ENCODE measurements at regions not wholly inside any gene's neighbourhood (a gene's known extent, or its start where the extent isn't known, plus 50 kb on each side); places are given as distances from the start of the nearest gene placed in this dataset.
A peak's percentile ranks its signal among the peaks of the same experiment; 100 is the strongest.
"Not testable (repeated sequence)": the region's sequence is repeated elsewhere in the genome, so short reads cannot be mapped to it uniquely, and the experiment has no call there.

DNA sequence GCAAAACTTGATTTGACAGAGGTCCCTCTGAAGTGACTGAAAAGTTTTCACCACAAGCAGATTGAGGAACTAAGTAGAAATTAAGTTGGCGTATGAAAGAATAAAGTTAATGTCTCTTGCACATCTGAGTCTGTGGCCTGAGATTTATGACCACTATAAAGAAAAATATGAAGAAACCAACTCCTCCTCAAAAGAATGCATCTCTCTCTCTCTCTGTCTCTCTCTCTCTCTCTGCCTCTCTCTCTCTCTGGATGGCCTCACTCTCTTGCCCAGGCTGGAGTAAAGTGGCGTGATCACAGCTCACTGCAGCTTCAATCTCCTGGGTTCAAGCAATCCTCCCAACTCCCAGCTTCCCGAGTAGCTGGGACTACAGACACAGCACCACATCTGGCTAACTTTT lies 55.2 kb downstream of the RPL22L1 start:
- FAIRE-seq: no peak

DNA sequence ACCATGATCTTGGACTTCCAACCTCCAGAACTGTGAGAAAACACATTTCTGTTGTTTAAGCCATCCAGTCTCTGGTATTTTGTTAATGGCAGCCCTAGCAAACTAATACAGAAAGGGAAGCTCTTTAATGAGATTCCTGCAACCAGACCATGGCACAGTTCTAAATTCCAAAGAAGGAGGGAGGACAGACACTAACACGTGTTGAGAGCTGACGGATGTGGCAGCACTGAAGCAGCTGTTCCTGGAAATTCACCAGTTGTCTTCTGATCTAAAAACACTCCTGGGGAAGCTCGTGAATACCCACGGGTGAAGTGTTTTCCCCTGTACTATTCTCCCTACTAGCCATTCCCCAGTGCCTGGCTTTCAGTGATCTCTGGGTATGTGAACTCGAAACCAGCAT lies 56.7 kb downstream of the RPL22L1 start:
- FAIRE-seq: no peak

DNA sequence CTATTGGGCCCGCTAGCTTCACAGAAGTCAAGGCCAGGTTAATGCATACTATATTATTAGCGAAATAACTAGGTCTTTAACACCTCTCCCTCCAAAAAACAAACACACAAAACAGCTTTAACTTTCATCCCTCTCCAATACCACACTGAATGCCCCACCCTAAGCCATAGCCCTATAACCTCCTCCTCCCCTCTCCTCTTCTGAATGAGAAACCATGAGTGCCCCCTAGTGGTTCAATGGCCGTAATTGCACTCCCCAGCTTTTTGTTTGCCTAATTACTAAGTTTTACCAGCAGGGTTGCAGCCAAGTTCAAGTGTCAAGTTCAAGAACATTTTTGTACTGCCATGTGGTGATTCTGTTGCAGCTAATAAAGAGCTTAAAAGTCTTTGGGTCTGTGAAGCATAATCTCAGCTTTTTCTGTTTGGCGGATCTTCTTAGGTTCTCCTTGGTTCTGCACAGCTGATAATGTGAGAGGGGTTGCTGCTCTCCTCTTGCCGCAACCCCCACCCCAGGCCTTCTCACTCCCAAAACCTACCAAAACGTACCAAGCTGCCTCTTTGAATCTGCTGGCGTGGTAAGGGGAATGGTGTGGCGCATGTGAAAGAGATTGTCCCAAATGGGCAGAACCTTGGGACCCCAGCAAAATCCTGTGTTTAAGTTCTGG lies 57.9 kb downstream of the RPL22L1 start:
- peak; percentile 77 for FAIRE-seq

DNA sequence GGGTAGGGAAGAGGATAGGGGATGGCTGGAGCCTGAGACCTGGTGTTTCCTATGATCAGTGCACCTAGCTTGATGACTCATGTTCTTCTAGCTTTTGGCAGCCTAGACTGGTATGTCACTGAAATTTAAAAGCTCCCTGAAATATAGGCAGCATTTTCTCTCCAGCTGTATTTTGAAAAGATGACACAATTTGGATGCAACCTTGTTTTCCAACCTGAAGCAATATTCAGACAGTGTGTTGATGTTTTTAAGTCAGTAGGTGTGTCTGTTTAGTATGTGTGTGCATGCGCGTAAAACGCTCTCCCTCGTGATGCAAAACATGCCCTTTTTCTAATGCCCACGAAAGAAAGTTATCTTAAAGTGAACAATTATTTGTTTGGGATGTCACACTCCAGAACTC lies 58.5 kb downstream of the RPL22L1 start:
- FAIRE-seq: no peak

DNA sequence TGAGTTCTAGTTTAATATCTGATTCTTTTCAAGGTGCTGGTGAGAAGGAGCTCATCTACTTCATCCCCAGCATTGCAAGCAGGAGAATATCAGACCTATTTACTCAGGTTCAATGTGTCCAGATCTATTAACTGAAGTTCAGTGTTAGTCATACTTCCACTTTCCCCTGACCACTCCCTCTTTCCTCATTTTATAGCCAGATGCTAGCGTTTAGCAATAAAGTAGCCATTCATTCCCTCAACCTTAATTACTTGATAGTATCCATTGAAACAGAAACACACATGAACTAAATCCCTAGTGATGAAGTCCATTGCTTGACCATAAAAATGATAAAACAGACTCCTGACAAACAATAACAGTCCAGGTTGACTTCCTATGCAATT lies 60.0 kb downstream of the RPL22L1 start:
- FAIRE-seq: peak; percentile 92

DNA sequence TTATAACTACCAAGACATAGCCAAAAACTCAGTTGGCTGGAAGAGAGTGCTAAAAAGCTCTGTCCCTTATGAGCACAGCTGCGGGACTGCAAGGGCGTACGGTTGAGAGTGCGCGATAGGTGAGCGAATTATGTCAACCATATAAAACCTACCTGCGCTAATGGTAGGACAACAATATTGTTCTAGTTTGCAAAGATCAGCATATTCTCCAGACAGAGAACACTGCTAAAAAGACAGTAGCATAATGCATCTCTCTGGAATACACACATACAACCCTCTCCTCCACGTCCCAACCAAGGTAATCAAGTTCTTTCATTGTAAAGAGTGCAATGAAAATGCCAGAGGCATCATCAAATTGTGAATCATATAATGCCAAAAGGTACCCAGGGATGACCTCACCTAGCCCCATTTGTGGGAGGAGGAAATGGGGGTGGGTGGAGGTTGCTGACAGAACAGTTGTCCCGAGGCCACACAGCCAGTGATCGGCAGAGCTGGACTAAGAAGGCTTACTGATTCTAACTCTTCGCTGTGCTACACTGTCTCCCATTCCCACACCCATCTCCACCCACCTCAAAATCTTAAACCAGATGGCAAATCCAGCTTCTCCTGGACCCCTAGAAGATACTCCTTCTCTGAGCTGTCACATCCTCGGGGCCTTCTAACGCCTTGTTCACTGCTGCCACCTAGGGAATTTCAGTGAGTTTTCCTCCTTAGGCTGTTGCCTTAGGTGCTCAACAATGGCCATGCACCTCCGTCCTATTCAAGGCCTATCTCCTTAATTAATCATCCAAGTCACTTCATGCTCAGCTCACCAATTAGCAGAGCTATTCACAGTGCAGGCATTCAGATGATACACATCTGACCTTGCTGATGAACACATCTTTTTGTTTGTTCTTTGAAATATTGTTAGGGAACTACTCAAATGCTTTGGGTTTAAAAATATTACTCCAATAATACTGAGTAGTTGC lies 60.7 kb downstream of the RPL22L1 start:
- FAIRE-seq: no peak

DNA sequence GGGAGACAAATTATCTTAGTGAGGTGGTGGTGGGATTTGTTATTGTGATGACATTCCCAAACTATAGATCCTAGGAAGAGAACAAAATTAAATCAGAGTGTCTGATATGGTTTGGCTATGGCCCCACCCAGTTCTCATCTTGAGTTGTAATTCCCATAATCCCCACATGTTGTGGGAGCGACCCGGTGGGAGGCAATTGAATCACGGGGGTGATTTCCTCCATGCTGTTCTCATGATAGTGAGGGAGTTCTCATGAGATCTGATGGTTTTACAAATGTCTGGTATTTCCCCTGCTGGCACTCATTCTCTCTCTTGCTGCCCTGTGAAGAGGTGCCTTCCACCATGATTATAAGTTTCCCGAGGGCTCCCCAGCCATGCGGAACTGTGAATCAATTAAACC lies 62.0 kb downstream of the RPL22L1 start:
- no peak for FAIRE-seq

DNA sequence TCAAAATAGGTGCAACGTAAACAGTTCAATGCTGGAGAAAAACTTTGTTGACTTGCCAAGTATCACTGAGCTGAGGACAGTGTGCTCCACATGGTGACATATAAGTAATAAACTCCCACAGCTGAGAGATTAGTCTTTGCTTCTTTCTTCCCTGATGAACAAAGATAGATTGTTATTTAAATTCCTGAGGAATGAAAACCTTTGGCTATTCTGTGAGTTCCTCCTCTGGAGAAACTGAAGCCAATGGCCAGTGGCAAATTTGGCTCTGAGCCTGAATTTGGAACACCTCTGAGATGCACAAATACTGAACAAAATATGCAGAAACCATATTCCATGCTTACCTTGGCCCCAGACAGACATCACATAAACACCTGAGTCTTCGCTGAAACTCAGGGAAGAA lies 63.3 kb downstream of the RPL22L1 start:
- FAIRE-seq: no peak

DNA sequence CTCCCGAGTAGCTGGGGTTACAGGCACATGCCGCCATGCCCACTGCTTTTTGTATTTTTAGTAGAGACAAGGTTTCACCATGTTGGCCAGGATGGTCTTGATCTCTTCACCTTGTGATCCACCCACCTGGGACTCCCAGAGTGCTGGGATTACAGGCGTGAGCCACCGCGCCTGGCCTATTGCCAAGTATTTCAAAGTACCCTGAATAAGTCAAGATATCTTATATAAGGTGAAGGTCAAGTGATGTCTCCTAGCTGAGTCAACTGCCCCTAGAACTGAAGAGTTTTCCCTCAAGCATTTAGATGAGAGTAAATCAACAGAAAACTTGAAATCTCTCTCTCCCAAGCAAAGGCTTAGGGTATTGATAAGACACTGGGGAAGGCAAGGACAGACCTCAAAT lies 63.9 kb downstream of the RPL22L1 start:
- no peak for FAIRE-seq

DNA sequence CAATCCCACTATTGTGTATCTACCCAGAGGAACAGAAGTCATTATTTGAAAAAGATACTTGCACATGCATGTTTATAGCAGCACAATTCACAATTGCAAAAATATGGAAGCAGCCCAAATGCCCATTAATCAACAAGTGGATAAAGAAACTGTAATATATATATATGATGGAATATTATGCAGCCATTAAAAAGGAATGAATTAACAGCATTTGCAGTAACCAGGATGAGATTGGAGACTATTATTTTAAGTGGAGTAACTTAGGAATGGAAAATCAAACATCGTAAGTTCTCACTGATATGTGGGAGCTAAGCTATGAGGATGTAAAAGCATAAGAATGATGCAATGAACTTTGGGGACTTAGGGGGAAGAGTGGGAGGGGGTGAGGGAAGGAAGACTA lies 64.7 kb downstream of the RPL22L1 start:
- FAIRE-seq: not testable (repeated sequence)

DNA sequence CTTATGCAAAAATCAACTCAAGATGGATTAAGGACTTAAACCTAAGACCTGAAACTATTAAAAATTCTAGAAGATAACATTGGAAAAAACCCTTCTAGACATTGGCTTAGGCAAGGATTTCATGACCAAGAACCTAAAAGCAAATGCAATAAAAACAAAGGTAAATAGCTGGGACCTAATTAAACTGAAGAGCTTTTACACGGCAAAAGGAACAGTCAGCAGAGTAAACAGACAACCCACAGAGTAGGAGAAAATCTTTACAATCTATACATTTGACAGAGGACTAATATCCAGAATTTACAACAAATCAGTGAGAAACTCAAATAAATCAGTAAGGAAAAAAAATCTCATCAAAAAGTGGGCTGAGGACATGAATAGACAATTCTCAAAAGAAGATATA lies 65.4 kb downstream of the RPL22L1 start:
- FAIRE-seq: not testable (repeated sequence)

DNA sequence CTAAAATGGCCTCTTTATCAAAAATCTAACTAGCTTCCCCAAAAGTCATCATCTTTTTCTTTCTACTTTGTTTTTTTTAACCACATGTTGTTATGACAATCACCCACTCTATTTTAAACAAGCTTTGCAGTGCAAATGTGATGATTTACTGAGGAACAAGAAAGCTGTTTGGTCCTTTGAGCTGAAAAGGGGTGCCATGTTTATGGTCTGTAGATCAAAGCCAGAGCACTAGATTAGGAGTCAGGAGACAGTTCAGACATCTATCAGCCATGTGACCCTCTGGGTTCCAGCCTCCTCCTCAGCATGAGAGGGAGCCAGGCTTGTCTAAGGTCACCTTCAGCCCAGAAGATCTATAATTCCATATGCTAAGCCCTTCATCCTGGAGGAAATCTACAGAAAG lies 65.9 kb downstream of the RPL22L1 start:
- FAIRE-seq: no peak

DNA sequence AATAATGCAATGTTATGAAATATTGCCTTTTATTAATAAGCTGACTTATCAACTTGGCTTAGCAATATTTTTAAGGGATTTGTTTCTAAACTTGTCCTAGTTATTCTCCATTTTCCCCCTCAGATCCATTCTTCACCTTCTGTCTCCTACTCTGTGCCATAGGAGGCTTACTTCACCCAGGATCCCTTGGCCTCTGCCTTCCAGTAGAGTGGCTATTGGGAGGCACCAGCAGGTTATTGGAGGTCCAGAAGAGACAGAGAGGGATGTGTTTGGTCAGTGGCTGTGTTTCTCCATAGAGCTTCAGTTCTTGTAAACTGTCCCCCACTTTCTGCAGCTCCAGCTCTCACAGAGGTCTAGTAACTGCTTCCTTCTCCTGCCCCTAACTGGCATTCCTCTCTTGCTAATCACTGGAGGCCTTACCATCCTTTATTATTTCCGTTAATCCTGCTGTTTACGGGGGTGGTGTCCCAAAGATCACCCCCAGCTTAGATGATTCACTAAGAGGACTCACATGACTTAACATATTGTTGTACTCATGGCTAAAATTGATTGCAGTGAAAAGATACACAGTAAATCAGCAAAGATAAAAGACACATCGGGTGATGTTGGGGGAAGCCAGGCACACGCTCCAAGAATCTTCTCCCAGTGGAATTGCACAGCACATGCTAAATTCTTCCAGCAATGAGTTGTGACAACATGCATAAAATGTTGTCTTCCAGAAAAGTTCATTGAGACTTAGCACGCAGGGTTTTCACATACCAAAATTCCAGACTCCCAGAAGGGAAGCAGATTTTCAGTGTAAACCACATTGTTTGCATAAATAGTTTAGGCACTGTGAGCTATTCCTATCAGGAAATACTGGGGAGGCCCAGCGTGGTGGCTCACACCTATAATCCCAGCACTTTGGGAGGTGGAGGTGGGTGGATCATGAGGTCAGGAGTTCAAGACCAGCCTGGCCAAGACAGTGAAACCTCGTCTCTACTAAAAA lies 67.5 kb downstream of the RPL22L1 start:
- peak; percentile 93 for FAIRE-seq

DNA sequence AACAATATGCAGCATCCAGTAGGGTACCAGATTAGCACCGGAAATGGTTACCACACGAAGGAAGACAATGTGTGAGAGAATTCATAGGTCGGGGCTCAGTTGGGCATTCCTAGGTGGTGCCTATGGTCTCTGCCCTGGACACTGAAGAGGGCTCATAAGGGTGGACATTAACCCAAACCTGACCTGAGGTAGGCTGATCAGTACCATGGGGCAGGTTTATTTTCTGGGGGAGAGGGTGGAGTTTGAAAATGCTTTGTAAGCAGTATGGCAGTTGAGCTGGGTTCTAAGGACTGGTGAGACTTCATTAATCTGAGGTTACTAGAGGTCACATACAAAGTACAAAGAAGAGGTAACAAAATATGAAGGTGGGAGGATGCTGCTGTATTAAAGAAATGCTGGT lies 68.4 kb downstream of the RPL22L1 start:
- FAIRE-seq: no peak

DNA sequence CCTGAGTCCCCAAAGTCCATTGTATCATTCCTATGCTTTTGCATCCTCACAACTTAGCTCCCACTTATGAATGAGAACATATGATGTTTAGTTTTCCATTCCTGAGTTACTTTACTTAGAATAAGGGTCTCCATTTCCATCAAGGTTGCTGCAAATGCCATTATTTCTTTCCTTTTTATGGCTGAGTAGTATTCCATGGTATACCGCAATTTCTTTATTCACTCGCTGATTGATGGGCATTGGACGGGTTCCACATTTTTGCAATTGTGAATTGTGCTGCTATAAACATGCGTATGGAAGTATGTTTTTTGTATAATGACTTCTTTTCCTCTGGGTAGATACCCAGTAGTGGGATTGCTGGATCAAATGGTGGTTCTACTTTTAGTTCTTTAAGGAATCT lies 69.7 kb downstream of the RPL22L1 start:
- not testable (repeated sequence) for FAIRE-seq

DNA sequence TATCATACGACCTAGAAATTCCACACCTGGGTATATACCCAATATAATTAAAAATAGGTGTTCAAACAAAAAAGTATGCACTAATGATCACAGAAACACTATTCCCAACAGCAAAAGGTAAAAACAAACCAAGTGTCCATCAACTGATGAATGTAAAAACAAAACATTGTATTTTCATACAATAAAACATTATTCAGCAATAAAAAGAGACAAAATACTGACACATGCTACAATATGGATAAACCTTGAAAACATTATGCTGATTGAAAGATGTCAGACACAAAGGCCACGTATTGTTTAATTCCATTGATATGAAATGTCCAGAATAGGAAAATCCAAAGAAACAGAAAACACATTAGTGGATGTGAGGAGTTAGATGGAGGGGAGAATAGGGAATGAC lies 71.0 kb downstream of the RPL22L1 start:
- no peak for FAIRE-seq

DNA sequence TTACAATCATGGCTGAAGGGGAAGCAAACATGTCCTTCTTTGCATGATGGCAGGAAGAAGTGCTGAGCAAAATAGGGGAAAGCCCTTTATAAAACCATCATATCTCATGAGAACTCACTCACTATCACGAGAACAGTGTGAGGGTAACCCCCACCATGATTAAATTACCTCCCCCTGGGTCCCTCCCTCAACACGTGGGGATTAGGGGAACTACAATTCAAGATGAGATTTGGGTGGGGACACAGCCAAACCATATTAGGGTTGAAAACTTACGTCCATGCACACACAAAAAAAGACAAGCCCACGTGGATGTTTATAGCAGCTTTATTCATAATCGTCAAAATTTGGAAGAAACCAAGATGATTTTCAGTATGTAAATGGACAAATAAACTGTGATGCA lies 72.3 kb downstream of the RPL22L1 start:
- no peak for FAIRE-seq

DNA sequence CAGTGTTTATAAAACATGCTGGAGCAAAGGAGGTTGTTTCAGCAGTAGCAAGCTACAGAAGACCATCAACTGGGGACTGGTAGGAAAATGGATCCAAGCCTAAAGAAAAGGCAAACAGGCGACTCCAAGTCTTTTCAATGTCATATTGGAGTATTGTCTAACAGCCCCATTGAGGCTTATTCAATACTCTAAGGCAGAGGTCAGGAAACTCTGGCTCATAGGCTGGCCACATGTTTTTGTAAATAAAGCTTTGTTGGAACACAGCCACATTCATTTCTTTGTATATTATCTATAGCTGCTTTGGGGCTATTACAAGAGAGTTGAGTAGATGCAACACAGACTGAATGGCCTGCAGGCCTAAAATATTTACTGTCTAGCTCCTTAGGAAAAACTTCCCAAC lies 77.5 kb downstream of the RPL22L1 start:
- no peak for FAIRE-seq

DNA sequence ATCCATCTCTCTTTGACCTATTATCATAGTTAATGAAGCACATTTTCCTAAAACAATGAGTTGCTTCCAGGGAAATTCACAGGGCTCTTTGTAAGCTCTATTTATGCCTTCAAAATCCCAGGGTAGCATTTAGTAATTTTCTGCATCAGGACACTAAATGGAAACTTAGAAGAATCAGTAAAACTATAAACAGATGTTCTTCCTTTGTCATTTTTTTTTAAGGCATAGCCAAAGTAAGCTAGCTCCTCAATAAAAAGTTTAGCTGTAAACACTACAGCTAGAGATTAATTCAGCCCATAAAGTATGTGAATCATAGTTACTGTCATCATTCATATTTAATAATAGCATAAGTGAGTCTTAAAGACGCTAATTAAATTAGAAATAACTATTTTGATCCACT lies 79.3 kb downstream of the RPL22L1 start:
- FAIRE-seq: no peak

DNA sequence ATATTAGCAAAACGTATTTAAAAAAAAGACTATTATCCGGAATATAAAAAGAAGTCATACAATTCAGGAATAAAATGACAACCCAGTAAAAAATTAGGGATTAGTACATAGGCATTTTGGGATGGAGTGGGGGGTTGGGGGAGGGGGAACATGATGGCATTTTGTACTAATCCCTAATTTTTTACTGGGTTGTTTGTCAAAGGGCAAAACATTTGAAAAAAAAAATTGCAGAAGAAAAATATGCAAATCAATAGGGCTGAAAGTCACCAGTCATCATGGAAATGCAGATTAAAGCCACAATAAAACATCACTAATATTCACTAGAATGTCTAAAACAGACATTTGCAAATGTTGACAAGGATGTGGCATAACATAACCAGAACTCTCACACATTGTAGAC lies 82.5 kb downstream of the RPL22L1 start:
- no peak for FAIRE-seq

DNA sequence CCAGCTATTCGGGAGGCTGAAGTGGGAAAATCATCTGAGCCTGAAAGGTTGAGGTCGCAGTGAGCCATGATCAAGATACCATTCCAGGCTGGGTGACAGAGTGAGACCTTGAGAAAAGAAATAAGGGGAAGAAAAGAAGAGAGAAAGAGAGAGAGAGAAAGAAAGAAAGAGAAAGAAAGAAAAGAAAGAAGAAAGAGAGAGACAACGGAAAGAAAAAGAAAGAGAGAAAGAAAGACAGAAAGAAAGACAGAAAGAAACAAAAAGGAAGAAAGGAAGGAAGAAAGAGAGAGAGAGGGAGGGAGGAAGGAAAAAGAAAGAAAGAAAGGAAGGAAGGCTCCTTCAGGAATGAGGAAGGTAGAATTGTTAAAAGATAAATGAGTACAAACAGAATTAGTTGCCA lies 84.5 kb downstream of the RPL22L1 start:
- FAIRE-seq: no peak

DNA sequence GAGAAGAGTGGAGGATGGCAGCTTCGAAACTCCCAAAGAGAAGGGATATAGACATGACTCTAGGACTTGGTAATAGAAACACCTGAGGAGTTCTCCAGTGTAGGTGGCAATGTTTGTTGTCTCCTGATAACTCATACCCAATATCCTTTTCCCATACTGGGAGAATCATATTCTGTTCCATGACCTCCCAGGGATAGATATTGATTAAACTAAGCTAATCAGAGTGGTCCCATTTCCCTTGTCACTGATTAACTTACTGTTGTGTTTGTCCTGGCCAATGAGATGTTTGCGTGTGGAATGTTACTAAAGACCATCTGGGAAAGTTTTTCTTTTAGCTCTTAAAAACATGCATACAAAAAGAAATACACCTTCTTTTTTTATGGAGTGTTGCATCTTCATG lies 85.6 kb downstream of the RPL22L1 start:
- no peak for FAIRE-seq

DNA sequence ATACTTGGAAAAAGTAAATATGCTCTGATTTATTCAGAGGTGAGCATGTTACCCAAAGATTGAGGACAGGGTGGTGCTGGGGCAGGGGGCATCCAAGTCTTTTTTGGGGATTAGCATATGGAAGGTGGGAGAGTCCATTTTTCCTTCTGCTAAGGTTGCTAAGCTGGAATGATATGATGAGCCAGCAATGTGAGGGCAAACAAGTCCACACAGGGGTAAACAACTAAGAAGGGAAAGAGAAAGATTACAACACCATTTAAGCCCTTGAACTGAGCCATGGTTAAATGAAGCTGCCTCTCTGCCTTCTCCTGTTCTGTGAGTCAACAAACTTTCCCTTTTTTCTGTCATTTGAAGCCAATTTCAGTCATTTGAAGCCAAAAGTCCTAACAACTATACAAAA lies 89.0 kb downstream of the RPL22L1 start:
- no peak for FAIRE-seq
